HG02938 (cell line): ENCODE measurements at regions not wholly inside any gene's neighbourhood (a gene's known extent, or its start where the extent isn't known, plus 50 kb on each side); places are given as distances from the start of the nearest gene placed in this dataset.
A peak's percentile ranks its signal among the peaks of the same experiment; 100 is the strongest.
"Not testable (repeated sequence)": the region's sequence is repeated elsewhere in the genome, so short reads cannot be mapped to it uniquely, and the experiment has no call there.

Experiments
- ATAC-seq: cut with Tn5 transposase; IDR thresholded peaks from one replicate; pipeline ENCODE4 v1.9.1; 2021; ENCODE audit warnings: mild to moderate bottlenecking, moderate library complexity; ENCODE audit not compliant: unreplicated experiment

DNA sequence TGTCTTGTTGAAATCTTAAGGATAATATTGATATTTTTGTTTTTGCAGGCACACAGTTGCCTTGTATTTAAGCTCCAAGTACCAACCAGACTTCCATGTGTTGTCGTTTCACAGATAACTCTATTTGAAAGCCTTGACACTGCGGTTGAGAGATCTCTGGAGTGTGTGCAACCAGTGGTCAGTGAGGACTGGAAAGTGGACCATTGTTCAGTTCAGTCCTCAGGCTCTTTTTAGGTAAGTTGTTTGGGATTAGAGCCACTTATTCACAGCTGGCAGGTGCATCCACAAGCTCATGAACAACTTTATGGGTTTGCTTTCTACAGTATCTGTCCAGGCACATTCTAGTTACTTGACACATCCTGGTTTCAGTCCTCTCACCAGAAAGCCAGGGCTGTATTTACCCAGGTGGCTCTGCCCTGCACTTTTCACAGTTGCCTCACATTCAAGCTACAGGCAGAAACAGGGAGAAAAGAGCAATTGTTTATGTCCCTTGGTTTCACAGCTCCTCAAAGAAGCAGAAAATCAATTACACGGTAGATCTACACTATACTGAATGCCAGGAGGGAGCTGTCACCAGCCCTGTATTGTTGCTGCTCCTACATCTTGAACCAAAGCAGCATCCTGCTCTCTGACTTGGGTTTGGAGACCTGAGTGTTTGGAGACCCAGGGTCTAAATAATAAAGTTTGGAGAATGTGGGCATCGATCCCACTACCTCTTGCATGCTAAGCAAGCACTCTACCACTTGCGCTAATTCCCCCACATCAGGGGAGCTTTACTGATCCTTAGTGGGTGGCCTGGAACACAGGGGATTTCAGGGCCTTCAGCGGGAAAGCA lies 543.3 kb downstream of the PRIM2 start:
- not testable (repeated sequence) for ATAC-seq

- not testable (repeated sequence) for ATAC-seq
These were observed 552.7 kb downstream of the PRIM2 start for GRCh38 chr6:57870083-57870482.

GRCh38 chr6:57873424-57873823 lies 556.0 kb downstream of the PRIM2 start:
- ATAC-seq = not testable (repeated sequence)

DNA sequence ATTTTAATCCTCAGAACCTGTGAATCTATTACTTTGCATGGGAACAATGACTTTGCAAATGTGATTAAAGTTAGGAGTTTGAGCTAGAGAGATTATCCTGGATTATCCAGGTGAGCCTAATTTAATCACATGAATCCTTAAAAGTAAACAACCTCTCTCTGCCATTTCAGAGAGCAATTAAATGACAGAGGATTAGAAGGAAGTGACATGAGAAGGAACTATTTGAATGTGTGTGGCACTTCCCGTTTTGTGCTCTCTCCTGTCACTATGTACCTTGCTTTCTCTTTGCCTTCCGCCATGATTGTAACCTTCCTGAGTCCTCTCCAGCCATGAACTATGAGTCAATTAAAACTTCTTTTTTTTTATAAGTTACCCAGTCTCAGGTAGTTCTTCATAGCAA lies 559.2 kb downstream of the PRIM2 start:
- not testable (repeated sequence) for ATAC-seq

GRCh38 chr6:57877729-57878128 lies 560.3 kb downstream of the PRIM2 start:
- ATAC-seq = not testable (repeated sequence)

- not testable (repeated sequence) for ATAC-seq
These were observed 561.4 kb downstream of the PRIM2 start for GRCh38 chr6:57878792-57879191.

DNA sequence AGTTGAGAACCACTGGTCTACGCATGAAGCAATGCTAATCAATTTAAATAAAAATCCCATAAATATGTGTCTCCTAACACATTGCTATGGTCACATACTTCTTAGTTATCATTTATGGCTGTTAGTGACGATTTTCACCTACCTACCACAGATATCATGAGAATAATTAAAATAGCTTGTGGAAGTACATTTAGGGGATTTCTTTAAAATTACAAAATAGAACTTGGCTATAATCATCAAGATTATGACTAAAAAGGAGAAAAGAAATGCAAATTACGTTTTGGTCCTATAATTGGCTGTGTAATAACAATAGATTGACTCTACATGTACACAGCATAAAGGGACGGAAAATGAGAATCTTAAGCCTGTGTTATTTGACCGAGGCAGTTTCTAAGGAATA lies 581.4 kb downstream of the PRIM2 start:
- peak; percentile 63 for ATAC-seq

DNA sequence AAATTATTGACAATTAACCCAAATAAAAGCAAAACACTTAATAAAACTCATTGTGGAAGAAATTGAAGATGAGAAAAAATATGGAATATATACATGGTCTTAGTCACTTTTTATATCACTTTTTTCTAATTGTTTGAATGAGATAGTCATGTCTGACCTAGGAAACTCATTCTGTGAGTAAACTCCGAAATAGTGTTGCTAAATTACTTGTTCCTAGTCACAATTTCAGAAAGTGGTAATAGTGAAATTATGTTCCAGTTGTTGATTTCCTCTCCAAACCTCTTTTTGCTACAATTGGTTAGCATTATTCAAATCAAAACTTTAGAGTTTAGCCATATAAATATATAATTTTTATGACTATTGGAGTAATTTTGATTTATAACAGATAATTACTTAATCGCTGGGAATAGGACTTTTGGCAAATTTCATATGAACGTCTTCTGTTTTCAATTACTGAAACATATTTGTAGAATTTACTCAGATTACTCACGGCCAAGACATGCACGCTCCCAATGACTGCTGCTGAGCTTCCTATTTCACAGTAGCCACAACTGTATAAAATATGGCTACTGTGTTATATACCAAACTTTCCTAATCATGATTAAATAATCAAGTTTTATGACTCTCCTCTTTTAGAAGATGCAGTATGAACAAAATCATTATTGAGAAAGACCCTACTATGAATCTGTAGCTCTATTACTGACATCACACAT lies 583.4 kb downstream of the PRIM2 start:
- ATAC-seq = not testable (repeated sequence)

DNA sequence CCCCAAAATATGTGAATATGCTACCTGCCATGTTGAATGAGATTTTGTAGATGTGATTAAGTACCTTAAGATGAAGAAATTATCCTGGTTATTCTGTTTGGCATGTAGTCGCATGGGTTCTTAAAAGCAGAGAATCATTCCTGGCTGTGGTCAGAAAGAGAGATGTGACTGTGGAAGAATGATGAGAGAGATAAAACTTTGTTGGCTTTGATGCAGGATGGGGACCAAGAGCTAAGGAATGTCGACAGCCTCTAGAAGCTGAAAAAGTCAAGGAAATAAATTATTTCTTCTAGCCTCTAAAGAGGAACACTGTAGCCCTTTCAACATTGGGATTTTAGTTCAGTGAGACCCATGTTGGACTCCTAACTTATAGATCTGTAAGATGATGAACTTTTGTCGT lies 584.0 kb downstream of the PRIM2 start:
- ATAC-seq = not testable (repeated sequence)

- ATAC-seq = not testable (repeated sequence)
These were observed 586.9 kb downstream of the PRIM2 start for GRCh38 chr6:57904356-57904755.

GRCh38 chr6:57915300-57915699 lies 597.9 kb downstream of the PRIM2 start:
- ATAC-seq = not testable (repeated sequence)

DNA sequence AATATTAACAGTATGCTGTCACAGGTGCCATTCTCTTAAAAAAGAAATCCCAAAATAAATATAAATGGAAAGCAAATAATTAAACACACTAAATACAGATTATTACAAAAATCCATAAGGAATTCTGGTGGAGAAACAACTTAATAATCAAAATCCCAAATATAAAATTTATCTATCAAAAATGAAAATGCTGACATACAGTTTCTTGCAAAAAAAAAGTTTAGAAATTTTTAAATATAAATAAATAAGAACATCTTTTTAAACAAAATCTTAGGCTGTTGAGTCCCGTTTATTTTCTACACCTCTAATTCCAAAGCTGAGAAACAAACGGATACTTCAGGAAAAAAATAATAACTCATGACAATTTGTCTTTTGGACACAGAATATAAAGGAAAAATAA lies 625.5 kb downstream of the PRIM2 start:
- not testable (repeated sequence) for ATAC-seq

- ATAC-seq = not testable (repeated sequence)
These were observed 628.8 kb downstream of the PRIM2 start for GRCh38 chr6:57946084-57946768.

- ATAC-seq = not testable (repeated sequence)
These were observed 629.3 kb downstream of the PRIM2 start for GRCh38 chr6:57946769-57947091.

GRCh38 chr6:57948481-57948880 lies 631.1 kb downstream of the PRIM2 start:
- not testable (repeated sequence) for ATAC-seq

- ATAC-seq = not testable (repeated sequence)
These were observed 633.0 kb downstream of the PRIM2 start for GRCh38 chr6:57950430-57950829.

DNA sequence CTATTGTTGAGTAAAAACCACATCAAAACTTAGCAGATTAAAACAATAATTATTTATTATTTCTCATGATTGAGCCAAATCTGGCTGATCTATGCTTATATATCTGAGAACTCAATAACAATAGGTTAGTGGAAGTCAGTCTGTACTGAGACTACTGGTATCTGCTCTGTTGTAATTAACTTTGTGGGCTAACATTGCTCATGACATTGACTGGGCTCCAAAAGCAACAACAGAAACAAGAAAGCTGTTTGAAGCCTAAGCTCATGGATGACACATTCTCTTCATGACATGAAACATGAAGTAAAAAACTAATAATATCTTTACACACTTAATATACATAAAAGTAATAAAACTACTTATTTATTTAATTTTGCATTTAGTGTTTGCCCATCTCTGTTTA lies 649.3 kb downstream of the PRIM2 start:
- not testable (repeated sequence) for ATAC-seq

- ATAC-seq = not testable (repeated sequence)
These were observed 654.5 kb downstream of the PRIM2 start for GRCh38 chr6:57971956-57972355.

DNA sequence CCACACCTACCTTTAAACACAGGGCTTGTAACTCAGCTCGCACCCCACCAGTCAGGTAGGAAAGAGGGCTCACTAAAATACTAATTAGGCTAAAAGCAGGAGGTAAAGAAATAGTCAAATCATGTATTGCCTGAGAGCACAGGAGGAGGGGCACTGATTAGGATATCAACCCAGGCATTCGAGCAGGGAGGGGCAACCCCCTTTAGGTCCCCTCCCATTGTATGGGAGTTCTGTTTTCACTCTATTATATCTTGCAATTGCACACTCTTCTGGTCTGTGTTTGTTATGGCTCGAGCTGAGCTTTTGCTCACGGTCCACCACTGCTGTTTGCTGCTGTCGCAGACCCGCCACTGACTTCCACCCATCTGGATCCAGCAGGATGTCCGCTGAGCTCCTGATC lies 657.2 kb downstream of the PRIM2 start:
- no peak for ATAC-seq

- ATAC-seq = not testable (repeated sequence)
These were observed 657.7 kb downstream of the PRIM2 start for GRCh38 chr6:57975127-57975526.

DNA sequence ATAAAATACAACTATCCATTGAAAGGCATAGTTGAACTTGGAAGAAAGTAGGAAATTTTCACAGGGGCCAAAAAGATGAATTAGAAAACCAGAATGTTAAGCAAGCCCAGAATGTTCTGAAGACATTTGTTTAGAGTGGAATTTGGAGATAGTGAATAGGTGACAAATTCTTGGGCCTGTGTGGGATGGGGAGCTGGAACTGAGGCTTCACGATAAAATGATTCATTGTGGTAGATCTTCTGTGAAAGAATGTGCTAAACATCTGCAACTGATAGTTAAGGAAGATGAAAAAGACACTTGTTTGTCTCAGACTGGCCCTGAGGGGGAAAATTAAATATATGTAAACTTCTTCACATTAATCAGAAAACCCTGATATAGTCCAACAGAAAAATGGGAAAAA lies 658.9 kb downstream of the PRIM2 start:
- not testable (repeated sequence) for ATAC-seq
